Caco-2 (cell line): ENCODE measurements at regions not wholly inside any gene's neighbourhood (a gene's known extent, or its start where the extent isn't known, plus 50 kb on each side); places are given as distances from the start of the nearest gene placed in this dataset.

Source experiments
- BruUV-seq: library from RNA; stranded (reverse); fragments of 400-500 nt; replicated peaks from 2 replicates; lab custom pipeline; 2021; lab: Mats Ljungman, UMichigan
- CTCF ChIA-PET: fragments of 300-600 bp; sonication (Branson Sonifier 250); formaldehyde crosslinking; loops from one replicate; lab custom pipeline; 2022; ENCODE audit warnings: antibody characterized with exemption; lab: Charles Lee
- POLR2A ChIA-PET: fragments of 300-600 bp; sonication (Branson Sonifier 250); formaldehyde crosslinking; loops from one replicate; lab custom pipeline; 2022; ENCODE audit warnings: antibody characterized with exemption; lab: Charles Lee
- DNase-seq, 2 experiments: peaks; one replicate each; pipeline versions ENCODE4 v3.0.0 to v3.0.0-alpha.2; 2020 to 2022
- H3K27me3 ChIP-seq: replicated peaks from 2 replicates; pipeline ENCODE4 v1.6.0; 2011; ENCODE audit warnings: low read length; ENCODE audit not compliant: control insufficient read depth, insufficient read depth
- H3K36me3 ChIP-seq: 2 replicates; pipeline ENCODE4 v1.5.1; 2011; ENCODE audit warnings: low read length; ENCODE audit not compliant: control insufficient read depth, insufficient read depth
- H3K4me1 ChIP-seq: fragments of 250-450 bp; sonication (Bioruptor Pico); 2 replicates; pipeline ENCODE4 v1.5.1; 2020; ENCODE audit warnings: mild to moderate bottlenecking
- H3K4me3 ChIP-seq: 2 replicates; pipeline ENCODE4 v1.5.1; 2011; ENCODE audit warnings: low read depth, mild to moderate bottlenecking, control low read depth, low read length
- H3K9me3 ChIP-seq: fragments of 250-450 bp; sonication (Bioruptor Pico); 2 replicates; pipeline ENCODE4 v1.5.1; 2020; ENCODE audit warnings: mild to moderate bottlenecking, moderate library complexity
- H3K27ac Mint-ChIP-seq: one replicate; pipeline ENCODE4 v1.8.0; 2022; ENCODE audit warnings: mixed read lengths; ENCODE audit not compliant: unreplicated experiment
- H3K27me3 Mint-ChIP-seq: one replicate; pipeline ENCODE4 v1.8.0; 2022; ENCODE audit warnings: mixed read lengths; ENCODE audit not compliant: insufficient read depth, unreplicated experiment
- H3K36me3 Mint-ChIP-seq: one replicate; pipeline ENCODE4 v1.8.0; 2022; ENCODE audit warnings: mild to moderate bottlenecking, mixed read lengths; ENCODE audit not compliant: insufficient read depth, unreplicated experiment
- H3K4me1 Mint-ChIP-seq: one replicate; pipeline ENCODE4 v1.8.0; 2022; ENCODE audit warnings: low read depth, mixed read lengths; ENCODE audit not compliant: unreplicated experiment
- H3K4me3 Mint-ChIP-seq: one replicate; pipeline ENCODE4 v1.8.0; 2022; ENCODE audit warnings: mild to moderate bottlenecking, moderate library complexity, mixed read lengths; ENCODE audit not compliant: unreplicated experiment
- H3K9me3 Mint-ChIP-seq: one replicate; pipeline ENCODE4 v1.8.0; 2022; ENCODE audit warnings: mixed read lengths; ENCODE audit not compliant: unreplicated experiment
- intact Hi-C: fragments of 100-400 bp; cut with micrococcal nuclease; formaldehyde crosslinking; loops from one replicate; pipeline ENCODE4 v1.10.0; 2022; ENCODE audit not compliant: unreplicated experiment
- TF ChIP-seq, protein P1 (sequence below), 2 experiments: fragments of 200-600 bp in 1 of 2; IDR thresholded peaks; 1 replicate in 1 of 2; 2 replicates in 1 of 2; pipeline versions ENCODE4 v1.5.1 to v1.8.0; 2011 to 2022; ENCODE audit warnings: antibody characterized with exemption in 1 of 2, control low read depth in 1 of 2, inconsistent platforms in 1 of 2, low read depth in 1 of 2, low read length in 1 of 2, mild to moderate bottlenecking in 1 of 2, moderate library complexity in 1 of 2; ENCODE audit not compliant: insufficient read depth in 1 of 2, severe bottlenecking in 1 of 2, unreplicated experiment in 1 of 2

DNA sequence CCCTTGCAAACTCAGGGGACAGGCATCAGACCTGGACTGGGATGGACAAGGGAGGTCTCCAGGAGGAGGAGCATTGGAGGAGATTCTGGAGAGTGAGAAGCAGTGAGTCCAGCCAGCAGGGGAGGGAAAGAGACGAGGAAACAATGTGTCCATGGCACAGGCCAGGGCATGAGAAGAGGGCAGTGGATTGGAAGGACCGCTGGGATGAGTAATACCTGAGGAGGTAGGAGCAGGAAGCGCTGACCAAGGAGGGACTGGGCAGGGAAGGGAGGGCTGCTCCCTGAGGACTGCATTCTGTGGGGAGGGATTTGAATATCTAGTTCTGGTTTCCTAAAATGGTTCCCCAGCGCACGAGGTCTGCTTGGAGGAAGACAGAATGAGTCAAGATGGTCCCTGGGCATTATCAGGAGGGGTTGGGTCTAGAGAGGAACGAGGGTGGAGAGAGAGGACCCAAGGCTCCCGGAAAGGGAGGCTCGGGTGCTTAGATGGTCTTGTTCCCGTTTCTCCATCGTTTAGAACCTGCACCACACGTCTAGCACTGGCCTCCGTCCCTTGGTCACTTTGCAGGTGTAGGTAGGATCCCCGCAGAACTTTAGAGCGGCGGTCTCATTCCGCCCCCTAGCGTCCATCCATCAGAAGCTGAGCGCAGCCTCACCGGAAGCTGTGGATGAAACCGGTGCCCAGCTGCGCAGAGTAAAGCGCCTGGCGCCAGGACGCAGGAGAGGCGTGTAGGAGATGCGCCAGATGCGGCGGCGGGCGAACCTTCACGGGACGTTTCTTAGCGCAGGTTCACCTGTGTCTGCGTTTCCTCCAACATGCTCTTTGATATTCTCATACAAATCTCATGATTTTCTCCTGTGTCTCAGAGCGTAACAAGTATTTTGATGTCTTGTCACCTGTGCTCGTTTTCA, 190.7 kb upstream of the NDN start:
- Mint-ChIP-seq H3K36me3 (no peaks in the 10 kb centered on the region), H3K9me3 (no peaks in the 10 kb centered on the region), H3K27ac (no peak overlapping the region), H3K27me3 (peaks cover 4% of the 10 kb centered on the region), H3K4me1 (peaks cover 7% of the 10 kb centered on the region), H3K4me3 (no peak overlapping the region)
- intact Hi-C loops: loop anchor here (1.0 to 5.0 kb wide), 4 partner anchors 228 to 380 kb away; no protein-coding TSS in a partner anchor
- no peaks in the 10 kb centered on the region for H3K36me3 ChIP-seq
- H3K27me3 ChIP-seq: no peaks in the 10 kb centered on the region
- H3K4me1 ChIP-seq: no peaks in the 10 kb centered on the region
- CTCF ChIA-PET: interaction anchor here (0.6 to 1.0 kb wide), 6 partner anchors 225 to 838 kb away, joined by 3 to 4 read pairs (median 3); partner anchors contain the start of gene TUBGCP5
- TF ChIP-seq, protein P1, sequence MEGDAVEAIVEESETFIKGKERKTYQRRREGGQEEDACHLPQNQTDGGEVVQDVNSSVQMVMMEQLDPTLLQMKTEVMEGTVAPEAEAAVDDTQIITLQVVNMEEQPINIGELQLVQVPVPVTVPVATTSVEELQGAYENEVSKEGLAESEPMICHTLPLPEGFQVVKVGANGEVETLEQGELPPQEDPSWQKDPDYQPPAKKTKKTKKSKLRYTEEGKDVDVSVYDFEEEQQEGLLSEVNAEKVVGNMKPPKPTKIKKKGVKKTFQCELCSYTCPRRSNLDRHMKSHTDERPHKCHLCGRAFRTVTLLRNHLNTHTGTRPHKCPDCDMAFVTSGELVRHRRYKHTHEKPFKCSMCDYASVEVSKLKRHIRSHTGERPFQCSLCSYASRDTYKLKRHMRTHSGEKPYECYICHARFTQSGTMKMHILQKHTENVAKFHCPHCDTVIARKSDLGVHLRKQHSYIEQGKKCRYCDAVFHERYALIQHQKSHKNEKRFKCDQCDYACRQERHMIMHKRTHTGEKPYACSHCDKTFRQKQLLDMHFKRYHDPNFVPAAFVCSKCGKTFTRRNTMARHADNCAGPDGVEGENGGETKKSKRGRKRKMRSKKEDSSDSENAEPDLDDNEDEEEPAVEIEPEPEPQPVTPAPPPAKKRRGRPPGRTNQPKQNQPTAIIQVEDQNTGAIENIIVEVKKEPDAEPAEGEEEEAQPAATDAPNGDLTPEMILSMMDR (IDR thresholded peaks at IDR 0.05; ENCODE audit: insufficient read depth in 1 of 2, low read depth in 1 of 2, low read length in 1 of 2, severe bottlenecking in 1 of 2, unreplicated experiment in 1 of 2): peak; percentile 59 to 73
- no peak overlapping the region for H3K4me3 ChIP-seq
- no TSS peak for BruUV-seq
- POLR2A ChIA-PET: no interaction called here
- DNase-seq: peak; percentile 60 to 74
- no peaks in the 10 kb centered on the region; the same call in 1 of the 2 replicates for H3K9me3 ChIP-seq

DNA sequence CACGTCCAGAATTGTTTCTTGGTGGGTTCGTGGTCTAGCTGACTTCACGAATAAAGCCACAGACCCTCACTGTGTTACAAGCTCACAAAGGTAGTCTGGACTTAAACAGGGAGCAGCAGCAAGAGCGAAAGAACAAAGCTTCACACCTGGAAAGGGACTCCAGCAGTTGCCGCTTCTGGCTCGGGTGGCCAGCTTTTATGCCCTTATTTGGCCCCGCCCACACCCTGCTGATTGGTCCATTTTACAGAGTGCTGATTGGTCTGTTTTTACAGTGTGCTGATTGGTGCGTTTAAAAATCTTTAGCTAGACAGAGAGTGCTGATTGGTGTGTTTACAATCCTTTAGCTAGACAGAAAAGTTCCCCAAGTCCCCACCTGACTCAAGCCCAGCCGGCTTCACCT, 194.2 kb upstream of the NDN start:
- BruUV-seq: no TSS peak
- H3K36me3 ChIP-seq: no peaks in the 10 kb centered on the region
- Mint-ChIP-seq H3K36me3 (no peaks in the 10 kb centered on the region), H3K27me3 (peaks cover 4% of the 10 kb centered on the region), H3K4me1 (peaks cover 7% of the 10 kb centered on the region), H3K4me3 (no peak overlapping the region), H3K9me3 (no peaks in the 10 kb centered on the region), H3K27ac (no peak overlapping the region)
- ChIA-PET POLR2A (no interaction called here), CTCF (no interaction called here)
- no peak overlapping the region for H3K4me3 ChIP-seq
- no peak for DNase-seq
- no peaks in the 10 kb centered on the region for H3K27me3 ChIP-seq
- TF ChIP-seq, protein P1 (IDR thresholded peaks at IDR 0.05; ENCODE audit: insufficient read depth in 1 of 2, low read depth in 1 of 2, low read length in 1 of 2, severe bottlenecking in 1 of 2, unreplicated experiment in 1 of 2): no peak
- intact Hi-C loops: no loop called here
- no peaks in the 10 kb centered on the region; the same call in 1 of the 2 replicates for H3K9me3 ChIP-seq
- H3K4me1 ChIP-seq: no peaks in the 10 kb centered on the region

DNA sequence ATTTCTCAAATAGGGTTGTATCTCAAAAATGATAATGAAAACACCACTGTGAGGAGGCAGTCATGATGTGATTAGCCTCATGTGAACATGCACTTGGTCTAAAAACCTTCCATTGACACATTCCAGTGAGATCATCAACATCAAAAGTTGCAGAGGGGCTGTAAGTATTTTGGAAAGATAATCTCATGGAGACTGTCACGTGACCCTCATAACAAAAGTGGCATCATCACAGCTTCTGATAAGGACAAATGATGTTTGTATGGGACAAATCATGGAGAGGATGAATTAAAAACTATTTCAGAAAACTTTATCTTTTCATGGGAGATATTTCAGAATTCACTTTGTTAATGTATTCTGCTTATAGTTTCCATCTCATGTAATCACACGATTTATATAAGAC, 203.1 kb upstream of the NDN start:
- DNase-seq: no peak
- intact Hi-C loops: no loop called here
- H3K4me1 Mint-ChIP-seq: no peaks in the 10 kb centered on the region
- no TSS peak for BruUV-seq
- H3K27ac Mint-ChIP-seq: no peak overlapping the region
- H3K9me3 Mint-ChIP-seq: no peaks in the 10 kb centered on the region
- Histone ChIP-seq H3K27me3 (no peaks in the 10 kb centered on the region), H3K4me3 (no peak overlapping the region), H3K36me3 (no peaks in the 10 kb centered on the region), H3K4me1 (no peaks in the 10 kb centered on the region), H3K9me3 (no peaks in the 10 kb centered on the region; the same call in 1 of the 2 replicates)
- no peaks in the 10 kb centered on the region for H3K36me3 Mint-ChIP-seq
- ChIA-PET POLR2A (no interaction called here), CTCF (no interaction called here)
- TF ChIP-seq, protein P1 (IDR thresholded peaks at IDR 0.05; ENCODE audit: insufficient read depth in 1 of 2, low read depth in 1 of 2, low read length in 1 of 2, severe bottlenecking in 1 of 2, unreplicated experiment in 1 of 2): no peak
- peaks cover 4% of the 10 kb centered on the region for H3K27me3 Mint-ChIP-seq
- no peak overlapping the region for H3K4me3 Mint-ChIP-seq
